ENCODE measurements at regions not wholly inside any gene's neighbourhood (a gene's known extent, or its start where the extent isn't known, plus 50 kb on each side); places are given as distances from the start of the nearest gene placed in this dataset.

DNA sequence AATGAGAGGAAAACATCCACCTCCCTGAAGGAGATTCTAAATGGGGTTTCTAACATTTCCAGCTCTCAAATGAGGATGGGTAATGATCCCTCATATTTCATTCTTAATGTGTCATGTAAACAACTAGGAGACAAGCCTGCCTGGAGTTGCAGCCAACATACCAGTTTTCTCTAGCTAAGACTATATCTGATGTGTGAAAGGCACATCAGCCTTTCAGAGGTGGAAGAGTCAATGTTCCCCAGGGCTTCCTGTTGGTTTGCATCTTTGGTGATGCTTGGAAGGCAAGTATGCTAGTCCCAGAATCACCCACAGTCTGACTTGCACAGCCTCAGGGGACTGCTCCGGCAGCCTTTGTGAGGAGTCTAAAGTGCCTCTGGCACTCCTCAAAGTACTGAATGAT lies 921.2 kb downstream of the SQOR start:
- H4K5ac ChIP-seq (ENCODE audit: insufficient read length, low read depth, low read length) = no peak overlapping the region
- no peak for DNase-seq (ENCODE audit: low read depth in 1 of 2, low spot score in 2 of 2)
- CTCF ChIA-PET (ENCODE audit: partially characterized antibody) = no interaction called here
- 100% methylated on average over 1 of the region's 1 CpG; no CpG with 5 or more reads in 1 of the 2 experiments for whole genome bisulfite sequencing, 2 experiments (ENCODE audit: extremely low coverage in 1 of 2, insufficient coverage in 1 of 2, insufficient read length in 1 of 2, insufficient replicate concordance in 2 of 2, low coverage in 1 of 2, low lambda C conversion rate in 2 of 2, missing lambda C conversion rate in 1 of 2)
- H2BK12ac ChIP-seq (ENCODE audit: low read depth, low read length) = no peak overlapping the region
- no peak overlapping the region for H3K4me3 ChIP-seq (ENCODE audit: extremely low read depth in 1 of 4, insufficient read depth in 2 of 4, low read depth in 3 of 4, low read length in 4 of 4)
- no peak overlapping the region for H3K14ac ChIP-seq (ENCODE audit: insufficient read length)
- H2BK20ac ChIP-seq (ENCODE audit: low read length) = no peak overlapping the region
- H3K18ac ChIP-seq (ENCODE audit: extremely low read depth, low read length) = no peak overlapping the region
- no peak overlapping the region for H2BK15ac ChIP-seq (ENCODE audit: low read length)
- no peak overlapping the region for H4K91ac ChIP-seq (replicated peaks; ENCODE audit: insufficient read length, low read length)
- no peak overlapping the region for H3K4me2 ChIP-seq (ENCODE audit: insufficient read depth in 1 of 2, low read depth in 2 of 2, low read length in 2 of 2)
- no peaks in the 10 kb centered on the region for H4K20me1 ChIP-seq (replicated peaks in 1 of 2; ENCODE audit: control insufficient read depth in 1 of 2, insufficient read depth in 2 of 2, low read length in 2 of 2)
- H3K23ac ChIP-seq (ENCODE audit: insufficient read length) = no peak overlapping the region
- no peaks in the 10 kb centered on the region for H3K36me3 ChIP-seq (ENCODE audit: control insufficient read depth in 2 of 4, insufficient read depth in 4 of 4, low read length in 3 of 4)
- H2BK5ac ChIP-seq (ENCODE audit: low read depth, low read length) = no peak overlapping the region
- no peaks in the 10 kb centered on the region for H3K27me3 ChIP-seq (replicated peaks in 1 of 4; ENCODE audit: control insufficient read depth in 3 of 4, extremely low read depth in 1 of 4, insufficient read depth in 3 of 4, low read length in 3 of 4)
- no peaks in the 10 kb centered on the region for H3K4me1 ChIP-seq (replicated peaks in 1 of 4; ENCODE audit: control insufficient read depth in 3 of 4, insufficient read depth in 4 of 4, low read length in 3 of 4)
- no peak overlapping the region for H3K9ac ChIP-seq (replicated peaks in 1 of 4; ENCODE audit: extremely low read depth in 1 of 4, low read depth in 3 of 4, low read length in 3 of 4)
- H3K4ac ChIP-seq (replicated peaks; ENCODE audit: insufficient read length, low read depth, low read length) = no peak overlapping the region
- TF ChIP-seq TAF7 (optimal IDR thresholded peaks at IDR 0.05; ENCODE audit: borderline replicate concordance, low read depth, low read length) (no peak), RNF2 (IDR thresholded peaks at IDR 0.05; ENCODE audit: borderline replicate concordance, low read depth, low read length, missing control alignments, poor library complexity, severe bottlenecking) (no peak), CHD1 (IDR thresholded peaks at IDR 0.05; ENCODE audit: low read depth, low read length) (no peak), CHD2 (IDR thresholded peaks at IDR 0.05; ENCODE audit: low read length) (no peak), SP2 (IDR thresholded peaks at IDR 0.05; ENCODE audit: low read length) (no peak)
- H2AK5ac ChIP-seq (ENCODE audit: low read depth, low read length) = no peak overlapping the region
- no peak overlapping the region for H3K27ac ChIP-seq (ENCODE audit: low read depth, low read length)
- no peak for FAIRE-seq
- no peak overlapping the region for H2BK120ac ChIP-seq (replicated peaks; ENCODE audit: low read depth, low read length)
- POLR2A ChIA-PET (ENCODE audit: partially characterized antibody) = no interaction called here
- H3K56ac ChIP-seq (replicated peaks; ENCODE audit: insufficient read length, low read depth, low read length) = no peak overlapping the region
- H2AFZ ChIP-seq (ENCODE audit: low read length) = no peak overlapping the region
- H3K79me1 ChIP-seq (ENCODE audit: low read depth, low read length) = no peaks in the 10 kb centered on the region
- H3K9me3 ChIP-seq (ENCODE audit: insufficient read depth in 2 of 2, low read depth in 1 of 2, low read length in 1 of 2) = no peaks in the 10 kb centered on the region
- no peaks in the 10 kb centered on the region for H3K79me2 ChIP-seq (ENCODE audit: control insufficient read depth in 1 of 2, insufficient read depth in 2 of 2, low read length in 2 of 2)
- no peak overlapping the region for H4K8ac ChIP-seq (ENCODE audit: extremely low read depth, insufficient read depth, low read length)
- H3K23me2 ChIP-seq (ENCODE audit: low read depth, low read length) = no peaks in the 10 kb centered on the region

Measured in H1 (cell line).